ENCODE measurements at regions not wholly inside any gene's neighbourhood (a gene's known extent, or its start where the extent isn't known, plus 50 kb on each side); places are given as distances from the start of the nearest gene placed in this dataset.

GRCh38 chr3:187919048-187919447, 173.8 kb upstream of the BCL6 start:
- CTCF ChIA-PET, result interaction anchor here (1.1 kb wide), 2 partner anchors 15 to 178 kb away, joined by 3 to 4 read pairs; no protein-coding TSS in a partner anchor
- Mint-ChIP-seq H3K27me3 (peaks cover 17% of the 10 kb centered on the region), H3K27ac (peak overlapping the region; percentile 84), H3K4me1 (peaks cover 66% of the 10 kb centered on the region), H3K9me3 (peaks cover 6% of the 10 kb centered on the region), H3K4me3 (peak overlapping the region; percentile 61), H3K36me3 (ENCODE audit: low read depth) (peaks cover 6% of the 10 kb centered on the region)
- DNase-seq, result peak; percentile 76
- POLR2A ChIA-PET, result interaction anchor here (0.8 to 2.5 kb wide), 5 partner anchors 11 to 178 kb away, joined by 3 to 11 read pairs (median 4); no protein-coding TSS in a partner anchor

DNA sequence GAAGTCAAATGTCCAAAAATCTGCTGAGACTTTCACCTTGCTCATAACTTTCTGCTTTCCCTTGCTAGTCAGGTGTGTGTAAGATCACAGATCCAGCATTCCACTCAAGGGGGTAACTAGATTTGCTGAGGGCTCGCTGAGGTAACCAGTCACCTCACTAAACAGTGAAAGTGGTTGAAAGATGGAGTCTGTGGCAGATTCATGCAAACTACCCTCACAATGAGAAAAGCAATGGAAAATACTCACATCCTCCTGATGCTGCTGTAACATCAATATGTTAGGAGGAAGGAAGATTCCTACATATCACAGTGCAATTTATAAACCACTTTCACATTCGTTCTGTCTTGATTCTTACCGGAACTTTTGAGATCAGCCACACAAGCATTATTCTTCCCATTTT, 174.3 kb upstream of the BCL6 start:
- POLR2A ChIA-PET, result interaction anchor here (1.7 kb wide), 1 partner anchor 9 kb away, joined by 3 read pairs; no protein-coding TSS in a partner anchor
- DNase-seq, result peak; percentile 22
- Mint-ChIP-seq H3K27me3 (peaks cover 17% of the 10 kb centered on the region), H3K4me3 (peak overlapping the region; percentile 61), H3K36me3 (ENCODE audit: low read depth) (peaks cover 9% of the 10 kb centered on the region), H3K4me1 (peaks cover 66% of the 10 kb centered on the region), H3K9me3 (peaks cover 11% of the 10 kb centered on the region), H3K27ac (peak overlapping the region; percentile 84)
- CTCF ChIA-PET, result no interaction called here

- peaks cover 63% of the 10 kb centered on the region for H3K4me1 Mint-ChIP-seq
- POLR2A ChIA-PET, result interaction anchor here (1.7 kb wide), 1 partner anchor 10 kb away, joined by 3 read pairs; no protein-coding TSS in a partner anchor
These were observed 174.8 kb upstream of the BCL6 start for GRCh38 chr3:187920030-187920429.

DNA sequence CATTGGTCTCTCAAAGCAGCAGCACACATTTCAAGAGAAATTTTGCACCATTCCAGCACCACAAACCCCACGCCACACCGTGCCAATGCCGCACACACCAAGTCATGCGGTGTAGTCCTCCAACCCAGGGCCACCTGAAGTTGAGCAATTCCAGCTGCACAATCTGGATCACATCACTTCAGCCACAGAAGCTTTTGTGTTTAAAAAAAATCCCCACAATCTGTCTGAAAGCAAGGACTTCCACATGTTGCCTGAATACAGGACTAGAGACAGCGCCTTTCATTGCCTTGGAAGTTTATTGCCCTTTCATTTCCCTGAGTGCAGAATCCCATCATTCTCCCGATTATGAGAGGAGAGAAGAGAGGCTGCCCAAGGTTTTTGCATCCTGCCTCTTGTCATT, 175.6 kb upstream of the BCL6 start:
- ChIA-PET POLR2A (interaction anchor here (1.7 kb wide), 1 partner anchor 10 kb away, joined by 3 read pairs; no protein-coding TSS in a partner anchor), CTCF (no interaction called here)
- no peak for DNase-seq
- H3K4me3 Mint-ChIP-seq, result no peak overlapping the region
- peaks cover 22% of the 10 kb centered on the region for H3K9me3 Mint-ChIP-seq
- H3K4me1 Mint-ChIP-seq, result peaks cover 60% of the 10 kb centered on the region
- peaks cover 22% of the 10 kb centered on the region for H3K27me3 Mint-ChIP-seq
- H3K27ac Mint-ChIP-seq, result no peak overlapping the region
- H3K36me3 Mint-ChIP-seq (ENCODE audit: low read depth), result peaks cover 22% of the 10 kb centered on the region

More at GRCh38 chr3:187920030-187920429, 174.8 kb upstream of the BCL6 start:
- peaks cover 15% of the 10 kb centered on the region for H3K9me3 Mint-ChIP-seq
- peaks cover 14% of the 10 kb centered on the region for H3K36me3 Mint-ChIP-seq (ENCODE audit: low read depth)
- CTCF ChIA-PET, result no interaction called here
- peak overlapping the region; percentile 61 for H3K4me3 Mint-ChIP-seq
- peaks cover 20% of the 10 kb centered on the region for H3K27me3 Mint-ChIP-seq
- DNase-seq, result no peak
- H3K27ac Mint-ChIP-seq, result peak overlapping the region; percentile 84

- Mint-ChIP-seq H3K4me3 (no peak overlapping the region), H3K4me1 (peaks cover 62% of the 10 kb centered on the region), H3K27ac (no peak overlapping the region), H3K27me3 (peaks cover 22% of the 10 kb centered on the region), H3K9me3 (peaks cover 22% of the 10 kb centered on the region), H3K36me3 (ENCODE audit: low read depth) (peaks cover 22% of the 10 kb centered on the region)
- POLR2A ChIA-PET, result interaction anchor here (1.7 kb wide), 1 partner anchor 11 kb away, joined by 3 read pairs; no protein-coding TSS in a partner anchor
- CTCF ChIA-PET, result interaction anchor here (0.5 to 1.0 kb wide), 2 partner anchors 171 to 174 kb away, joined by 4 to 5 read pairs; no protein-coding TSS in a partner anchor
- no peak for DNase-seq
These were observed 176.3 kb upstream of the BCL6 start for GRCh38 chr3:187921391-187922074.

GRCh38 chr3:187922704-187923416, 177.6 kb upstream of the BCL6 start:
- H3K27ac Mint-ChIP-seq, result no peak overlapping the region
- POLR2A ChIA-PET, result interaction anchor here (1.0 kb wide), 1 partner anchor 177 kb away, joined by 4 read pairs; the partner anchor contains the start of gene BCL6
- peaks cover 22% of the 10 kb centered on the region for H3K36me3 Mint-ChIP-seq (ENCODE audit: low read depth)
- peaks cover 19% of the 10 kb centered on the region for H3K27me3 Mint-ChIP-seq
- no peak for DNase-seq
- peaks cover 58% of the 10 kb centered on the region for H3K4me1 Mint-ChIP-seq
- H3K9me3 Mint-ChIP-seq, result peaks cover 22% of the 10 kb centered on the region
- H3K4me3 Mint-ChIP-seq, result no peak overlapping the region
- CTCF ChIA-PET, result interaction anchor here (1.0 kb wide), 1 partner anchor 176 kb away, joined by 5 read pairs; no protein-coding TSS in a partner anchor

DNA sequence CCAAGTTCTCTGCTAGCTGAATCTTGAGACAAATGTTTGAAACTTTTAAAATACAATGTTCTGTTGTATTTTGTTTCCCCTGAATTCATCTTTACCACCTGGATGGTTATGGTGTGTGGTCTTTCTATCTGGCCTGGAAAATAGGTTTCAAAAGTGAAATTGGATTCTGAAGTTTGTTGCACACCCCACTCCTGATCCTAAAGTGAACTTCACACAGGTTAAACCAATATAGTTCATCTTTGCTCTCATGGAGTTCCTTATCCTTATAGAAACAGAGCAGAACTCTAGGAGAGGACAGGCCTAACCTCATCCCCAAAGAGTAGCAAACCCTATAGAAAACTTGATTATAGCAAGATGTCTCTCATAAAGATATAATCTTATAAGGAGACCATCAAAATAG, 179.4 kb upstream of the BCL6 start:
- Mint-ChIP-seq H3K9me3 (peaks cover 22% of the 10 kb centered on the region), H3K27me3 (peaks cover 22% of the 10 kb centered on the region), H3K4me1 (peaks cover 50% of the 10 kb centered on the region), H3K27ac (no peak overlapping the region), H3K4me3 (no peak overlapping the region), H3K36me3 (ENCODE audit: low read depth) (peaks cover 22% of the 10 kb centered on the region)
- CTCF ChIA-PET, result no interaction called here
- no peak for DNase-seq
- POLR2A ChIA-PET, result no interaction called here

DNA sequence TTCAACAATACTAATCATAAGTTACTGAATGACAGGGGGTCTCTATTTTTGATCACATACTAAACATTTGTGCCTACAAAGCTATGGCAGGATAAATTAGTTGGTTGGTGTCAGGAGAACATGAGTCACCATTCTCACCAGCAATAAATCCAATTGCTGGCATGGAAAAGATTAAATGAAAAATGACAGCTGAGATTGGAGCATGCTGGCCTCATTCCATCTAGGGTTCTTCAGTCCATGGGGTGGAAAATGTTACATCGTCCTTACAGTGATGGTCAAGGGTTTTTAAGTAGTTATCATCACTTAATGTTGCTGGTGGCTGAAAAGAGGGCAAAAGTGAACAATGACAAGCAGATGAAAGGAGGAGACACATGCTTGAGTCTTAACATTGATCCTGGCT, 180.1 kb upstream of the BCL6 start:
- H3K27ac Mint-ChIP-seq, result no peak overlapping the region
- H3K4me1 Mint-ChIP-seq, result peaks cover 45% of the 10 kb centered on the region

GRCh38 chr3:187926620-187927019, 181.4 kb upstream of the BCL6 start:
- H3K27ac Mint-ChIP-seq, result no peak overlapping the region
- peaks cover 35% of the 10 kb centered on the region for H3K4me1 Mint-ChIP-seq
- H3K36me3 Mint-ChIP-seq (ENCODE audit: low read depth), result peaks cover 16% of the 10 kb centered on the region
- no peak for DNase-seq
- POLR2A ChIA-PET, result interaction anchor here (1.8 kb wide), 1 partner anchor 10 kb away, joined by 4 read pairs; no protein-coding TSS in a partner anchor
- no peak overlapping the region for H3K4me3 Mint-ChIP-seq
- peaks cover 22% of the 10 kb centered on the region for H3K9me3 Mint-ChIP-seq
- peaks cover 18% of the 10 kb centered on the region for H3K27me3 Mint-ChIP-seq
- CTCF ChIA-PET, result interaction anchor here (1.1 to 1.7 kb wide), 2 partner anchors 10 to 13 kb away, joined by 4 read pairs; no protein-coding TSS in a partner anchor

More for the DNA sequence above, 180.1 kb upstream of the BCL6 start:
- ChIA-PET POLR2A (no interaction called here), CTCF (interaction anchor here (1.7 kb wide), 1 partner anchor 14 kb away, joined by 4 read pairs; no protein-coding TSS in a partner anchor)
- DNase-seq, result no peak
- Mint-ChIP-seq H3K9me3 (peaks cover 22% of the 10 kb centered on the region), H3K27me3 (peaks cover 22% of the 10 kb centered on the region), H3K36me3 (ENCODE audit: low read depth) (peaks cover 22% of the 10 kb centered on the region), H3K4me3 (no peak overlapping the region)

- CTCF ChIA-PET, result interaction anchor here (1.1 kb wide), 1 partner anchor 11 kb away, joined by 4 read pairs; no protein-coding TSS in a partner anchor
- peaks cover 22% of the 10 kb centered on the region for H3K9me3 Mint-ChIP-seq
- peaks cover 16% of the 10 kb centered on the region for H3K36me3 Mint-ChIP-seq (ENCODE audit: low read depth)
- H3K4me3 Mint-ChIP-seq, result no peak overlapping the region
- no peak overlapping the region for H3K27ac Mint-ChIP-seq
- DNase-seq, result no peak
- POLR2A ChIA-PET, result interaction anchor here (1.1 to 1.8 kb wide), 2 partner anchors 9 to 185 kb away, joined by 3 to 4 read pairs; no protein-coding TSS in a partner anchor
- H3K27me3 Mint-ChIP-seq, result peaks cover 21% of the 10 kb centered on the region
- peaks cover 33% of the 10 kb centered on the region for H3K4me1 Mint-ChIP-seq
These were observed 182.3 kb upstream of the BCL6 start for GRCh38 chr3:187927565-187927964.

DNA sequence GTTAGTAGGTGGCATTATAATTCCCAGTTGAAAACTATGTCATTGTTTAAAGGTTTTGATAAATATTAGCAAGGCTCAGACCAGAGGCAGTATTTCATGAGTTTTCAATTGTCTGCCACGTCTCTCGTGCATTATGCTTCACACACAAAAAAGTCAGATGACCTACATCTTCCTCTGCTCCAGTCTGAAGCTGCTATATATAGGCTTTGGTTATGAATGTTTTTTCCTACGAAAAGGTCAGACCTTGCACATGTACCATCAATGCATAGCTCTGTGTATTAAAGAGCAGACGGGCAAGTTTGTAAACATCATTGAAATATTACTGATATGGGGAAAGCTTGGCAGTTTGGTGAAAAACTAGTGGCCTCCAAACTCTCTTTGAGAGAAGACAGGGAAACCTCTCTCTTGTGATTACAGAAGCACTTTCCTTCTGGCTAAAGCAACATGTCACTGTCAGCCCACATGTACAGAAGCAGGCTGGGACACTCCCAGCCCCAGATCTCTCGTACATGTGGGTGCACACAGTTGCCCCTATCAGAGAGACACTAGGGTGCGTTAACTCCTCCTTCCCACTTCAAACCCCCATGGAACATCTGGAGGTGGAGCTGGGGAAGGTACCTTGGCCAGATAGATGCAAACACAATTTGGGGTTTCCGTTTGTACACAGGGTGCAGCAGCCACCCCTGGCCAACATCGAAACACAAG, 184.0 kb upstream of the BCL6 start:
- ChIA-PET POLR2A (interaction anchor here (0.9 to 1.4 kb wide), 2 partner anchors 10 to 184 kb away, joined by 3 to 4 read pairs; partner anchors contain the start of gene BCL6), CTCF (no interaction called here)
- Mint-ChIP-seq H3K27me3 (peaks cover 33% of the 10 kb centered on the region), H3K4me1 (peaks cover 20% of the 10 kb centered on the region), H3K9me3 (peaks cover 14% of the 10 kb centered on the region), H3K36me3 (ENCODE audit: low read depth) (peaks cover 15% of the 10 kb centered on the region), H3K4me3 (no peak overlapping the region), H3K27ac (no peak overlapping the region)
- no peak for DNase-seq

DNA sequence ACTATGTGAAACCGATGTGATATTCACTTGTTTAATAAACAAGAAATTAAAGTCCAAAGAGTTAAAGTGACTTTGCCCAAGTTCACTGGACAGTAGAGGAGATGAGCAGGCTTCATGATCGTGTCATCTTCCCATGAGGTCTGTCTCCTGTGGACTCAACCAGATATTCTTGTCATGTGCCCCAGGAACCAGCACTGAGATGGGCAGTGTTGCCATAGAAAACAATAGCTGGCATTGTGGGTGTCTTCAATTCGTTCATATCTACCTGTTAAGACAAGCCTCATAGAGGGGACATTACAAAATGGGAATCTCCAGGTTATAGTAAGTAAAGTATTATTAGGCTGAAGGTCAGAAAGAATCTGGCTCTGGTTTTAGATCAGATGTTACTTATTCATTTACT, 184.8 kb upstream of the BCL6 start:
- Mint-ChIP-seq H3K9me3 (peaks cover 7% of the 10 kb centered on the region), H3K27me3 (peaks cover 32% of the 10 kb centered on the region)

More for the DNA sequence above, 184.8 kb upstream of the BCL6 start:
- Mint-ChIP-seq H3K4me1 (peaks cover 21% of the 10 kb centered on the region), H3K27ac (no peak overlapping the region), H3K36me3 (ENCODE audit: low read depth) (peaks cover 7% of the 10 kb centered on the region), H3K4me3 (no peak overlapping the region)
- ChIA-PET POLR2A (interaction anchor here (1.4 kb wide), 1 partner anchor 11 kb away, joined by 3 read pairs; no protein-coding TSS in a partner anchor), CTCF (no interaction called here)
- DNase-seq, result no peak
